Mammary epithelial cell (primary cell): ENCODE measurements at regions not wholly inside any gene's neighbourhood (a gene's known extent, or its start where the extent isn't known, plus 50 kb on each side); places are given as distances from the start of the nearest gene placed in this dataset.

Experiments
- CTCF ChIP-seq, 2 donors: IDR thresholded peaks in 1 of 2; conservative IDR thresholded peaks in 1 of 2; 2 replicates each; pipeline ENCODE4 v1.5.1; 2011 to 2012; ENCODE audit warnings: inconsistent platforms in 2 of 2, low read length in 2 of 2, mild to moderate bottlenecking in 2 of 2, control low read depth in 1 of 2, low read depth in 1 of 2; ENCODE audit not compliant: insufficient read depth in 1 of 2; ENCODE audit errors: extremely low read depth in 1 of 2
- EZH2 ChIP-seq: IDR thresholded peaks from 2 replicates; pipeline ENCODE4 v1.6.1; 2012; ENCODE audit warnings: low read length, inconsistent platforms, borderline replicate concordance

- TF ChIP-seq CTCF (conservative IDR thresholded peaks at IDR 0.05 in 1 of 2, IDR thresholded peaks at IDR 0.05 in 1 of 2; ENCODE audit: extremely low read depth in 1 of 2, insufficient read depth in 1 of 2, low read depth in 1 of 2, low read length in 2 of 2) (no peak), EZH2 (no peak)
Measured at GRCh38 chr3:31053299-31053698, 158.8 kb upstream of the GADL1 start.
